HFF-Myc (cell line): ENCODE measurements at regions not wholly inside any gene's neighbourhood (a gene's known extent, or its start where the extent isn't known, plus 50 kb on each side); places are given as distances from the start of the nearest gene placed in this dataset.

ENCODE experiments used
- DNase-seq: peaks from one replicate; pipeline ENCODE4 v3.0.0-alpha.2; 2011; ENCODE audit warnings: low read depth; ENCODE audit errors: extremely low read depth
- H3K4me3 ChIP-seq: replicated peaks from 2 replicates; pipeline ENCODE4 v1.5.1; 2011; ENCODE audit warnings: low read depth, mild to moderate bottlenecking, control low read depth, low read length
- TF ChIP-seq, protein P1 (sequence below): IDR thresholded peaks from 2 replicates; pipeline ENCODE4 v1.5.1; 2012; ENCODE audit warnings: mild to moderate bottlenecking, low read depth, low read length, control low read depth; ENCODE audit errors: missing control alignments

DNA sequence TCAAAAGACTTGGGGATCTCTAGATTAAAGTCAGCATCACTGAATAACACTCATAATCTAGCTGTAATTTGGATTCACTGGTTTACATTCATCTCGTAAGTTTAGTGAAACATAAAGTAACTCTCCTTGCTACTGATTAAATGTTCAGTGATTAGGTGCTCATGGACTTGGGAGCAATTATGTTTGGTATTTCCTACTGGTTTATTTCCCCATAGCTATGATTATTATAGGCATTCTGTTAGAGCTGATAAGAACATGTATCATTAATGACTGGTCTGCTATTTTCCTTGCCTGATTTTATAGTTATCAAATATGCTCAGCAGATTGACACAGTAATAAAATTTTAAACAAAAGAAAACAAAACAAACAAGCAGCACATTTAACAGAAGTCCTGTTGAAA, 334.7 kb upstream of the SLC8A1 start:
- TF ChIP-seq, protein P1, sequence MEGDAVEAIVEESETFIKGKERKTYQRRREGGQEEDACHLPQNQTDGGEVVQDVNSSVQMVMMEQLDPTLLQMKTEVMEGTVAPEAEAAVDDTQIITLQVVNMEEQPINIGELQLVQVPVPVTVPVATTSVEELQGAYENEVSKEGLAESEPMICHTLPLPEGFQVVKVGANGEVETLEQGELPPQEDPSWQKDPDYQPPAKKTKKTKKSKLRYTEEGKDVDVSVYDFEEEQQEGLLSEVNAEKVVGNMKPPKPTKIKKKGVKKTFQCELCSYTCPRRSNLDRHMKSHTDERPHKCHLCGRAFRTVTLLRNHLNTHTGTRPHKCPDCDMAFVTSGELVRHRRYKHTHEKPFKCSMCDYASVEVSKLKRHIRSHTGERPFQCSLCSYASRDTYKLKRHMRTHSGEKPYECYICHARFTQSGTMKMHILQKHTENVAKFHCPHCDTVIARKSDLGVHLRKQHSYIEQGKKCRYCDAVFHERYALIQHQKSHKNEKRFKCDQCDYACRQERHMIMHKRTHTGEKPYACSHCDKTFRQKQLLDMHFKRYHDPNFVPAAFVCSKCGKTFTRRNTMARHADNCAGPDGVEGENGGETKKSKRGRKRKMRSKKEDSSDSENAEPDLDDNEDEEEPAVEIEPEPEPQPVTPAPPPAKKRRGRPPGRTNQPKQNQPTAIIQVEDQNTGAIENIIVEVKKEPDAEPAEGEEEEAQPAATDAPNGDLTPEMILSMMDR: no peak
- DNase-seq: no peak
- no peak overlapping the region for H3K4me3 ChIP-seq

DNA sequence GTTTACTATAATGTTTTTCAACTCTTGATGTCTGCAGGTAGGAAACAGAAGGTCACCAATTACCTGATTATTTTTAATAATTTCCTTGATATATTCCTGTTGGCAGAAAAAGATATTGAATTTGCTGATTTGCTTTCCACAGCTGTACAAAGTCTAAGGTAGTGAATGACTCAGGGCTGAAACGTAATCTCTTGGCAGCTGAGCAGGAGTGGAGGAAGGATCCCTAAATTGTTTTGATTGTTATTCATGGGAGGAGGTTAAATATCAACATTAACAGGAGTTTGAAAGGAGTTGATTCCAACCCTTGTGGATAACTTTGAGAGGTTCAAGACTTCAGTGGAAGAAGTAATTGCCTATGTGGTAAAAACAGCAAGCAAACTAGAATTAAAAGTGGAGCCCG, 345.2 kb upstream of the SLC8A1 start:
- TF ChIP-seq, protein P1: no peak
- H3K4me3 ChIP-seq: no peak overlapping the region
- no peak for DNase-seq

DNA sequence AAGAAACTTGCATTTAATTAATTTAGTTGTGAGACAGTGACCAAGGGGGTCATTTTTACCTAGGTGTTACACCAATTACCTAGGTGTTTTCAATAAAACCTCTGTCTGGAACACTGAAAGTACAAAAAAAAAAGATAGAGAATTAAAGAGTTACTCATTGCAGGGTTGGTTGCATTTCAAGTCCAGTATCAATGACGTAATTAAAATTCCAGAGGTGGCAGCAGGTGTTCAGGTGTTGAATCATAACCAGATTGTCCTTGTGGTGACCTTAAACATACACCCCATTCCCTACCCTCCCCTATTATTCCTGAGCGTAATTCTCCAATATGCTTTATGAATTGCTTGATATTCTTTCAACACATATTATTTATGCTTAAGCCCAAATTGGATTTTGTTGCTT, 352.0 kb upstream of the SLC8A1 start:
- TF ChIP-seq, protein P1: no peak
- no peak for DNase-seq
- H3K4me3 ChIP-seq: no peak overlapping the region

DNA sequence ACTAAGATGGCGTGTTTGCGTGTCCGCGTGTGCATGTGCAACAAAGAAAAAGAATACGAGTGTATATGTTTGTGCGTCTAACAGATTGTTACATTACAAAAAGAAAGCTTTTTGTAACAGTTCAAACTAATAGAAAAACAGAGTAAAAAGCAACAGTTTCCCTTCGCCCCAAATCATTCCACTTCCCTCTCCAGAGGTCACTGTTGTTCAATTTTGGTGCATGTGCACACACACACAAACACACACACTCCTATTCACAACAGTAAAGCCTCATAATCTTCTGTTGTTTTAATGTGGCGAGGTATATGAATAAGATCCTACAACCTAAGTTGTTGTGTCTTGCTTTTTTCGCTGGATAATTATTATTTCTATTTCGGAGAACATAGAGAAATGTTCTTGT, 357.3 kb upstream of the SLC8A1 start:
- no peak overlapping the region for H3K4me3 ChIP-seq
- no peak for DNase-seq
- TF ChIP-seq, protein P1: no peak

DNA sequence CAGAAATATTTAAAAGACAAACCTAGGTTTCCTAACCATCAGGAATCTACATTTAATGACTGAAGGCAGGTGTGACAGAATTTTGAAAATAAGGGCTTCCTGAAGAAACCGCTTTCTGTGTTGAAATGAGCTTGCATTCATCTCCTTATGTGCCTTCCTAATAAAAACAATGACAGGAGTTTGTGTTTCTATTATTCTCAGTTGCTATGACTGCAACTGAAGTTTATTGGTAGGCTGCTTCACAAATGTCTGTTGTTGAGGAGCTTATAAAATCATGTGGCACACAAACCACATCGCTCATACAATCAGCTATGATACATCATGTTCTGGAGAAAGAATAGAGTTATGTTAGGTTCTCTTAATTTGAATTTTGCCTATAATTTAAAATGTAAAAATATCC, 362.7 kb upstream of the SLC8A1 start:
- TF ChIP-seq, protein P1: no peak
- H3K4me3 ChIP-seq: no peak overlapping the region
- no peak for DNase-seq

DNA sequence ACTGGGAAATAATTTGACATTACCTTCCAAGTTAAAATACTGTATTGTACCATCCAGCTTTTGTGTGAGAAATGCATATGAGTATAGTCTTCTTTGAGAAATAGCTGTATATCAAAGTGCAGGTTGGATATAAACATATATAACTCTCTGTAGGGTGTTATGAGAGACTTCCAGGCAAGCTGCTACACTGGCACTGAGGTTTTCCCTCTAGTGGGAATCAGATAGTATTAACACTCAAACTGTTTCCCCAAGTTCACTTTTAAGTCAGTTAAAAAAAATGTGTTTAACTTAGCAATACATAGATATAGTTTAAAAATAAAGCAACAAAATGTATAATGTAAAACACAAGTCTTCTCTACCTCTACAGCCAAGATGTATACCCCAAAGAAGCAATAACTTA, 368.4 kb upstream of the SLC8A1 start:
- TF ChIP-seq, protein P1: no peak
- H3K4me3 ChIP-seq: no peak overlapping the region
- DNase-seq: no peak

DNA sequence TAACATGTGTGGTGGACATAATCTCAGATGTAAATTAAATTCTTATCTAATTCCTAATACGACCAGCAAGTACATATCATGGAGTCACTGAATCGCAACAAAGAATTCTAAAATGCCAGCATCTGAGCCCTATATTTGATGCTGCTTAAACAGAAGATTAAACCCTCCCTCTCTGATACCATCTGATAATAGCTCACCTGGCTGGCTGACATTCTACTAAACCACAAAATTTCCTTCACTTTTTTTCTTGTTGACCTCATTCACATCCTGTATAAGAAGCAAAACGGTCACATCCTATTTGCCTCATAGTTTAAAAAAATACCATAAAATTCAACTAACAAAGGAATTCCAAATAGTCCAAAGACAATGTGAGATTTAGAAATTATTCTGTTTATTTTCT, 371.6 kb upstream of the SLC8A1 start:
- TF ChIP-seq, protein P1: no peak
- no peak overlapping the region for H3K4me3 ChIP-seq
- DNase-seq: no peak
